Endothelial cell (in vitro differentiated cells): ENCODE measurements at regions not wholly inside any gene's neighbourhood (a gene's known extent, or its start where the extent isn't known, plus 50 kb on each side); places are given as distances from the start of the nearest gene placed in this dataset.
A peak's percentile ranks its signal among the peaks of the same experiment; 100 is the strongest.

Source experiments
- DNase-seq: peaks from one replicate; pipeline ENCODE4 v3.0.0; 2021; ENCODE audit warnings: low spot score
- H3K27ac Mint-ChIP-seq: one replicate; pipeline ENCODE4 v1.8.0; 2021; ENCODE audit warnings: mixed read lengths, inconsistent platforms; ENCODE audit not compliant: unreplicated experiment
- H3K27me3 Mint-ChIP-seq: one replicate; pipeline ENCODE4 v1.8.0; 2021; ENCODE audit warnings: mild to moderate bottlenecking, moderate library complexity, mixed read lengths, inconsistent platforms; ENCODE audit not compliant: unreplicated experiment
- H3K36me3 Mint-ChIP-seq: one replicate; pipeline ENCODE4 v1.8.0; 2021; ENCODE audit warnings: mild to moderate bottlenecking, low read depth, mixed read lengths, inconsistent platforms; ENCODE audit not compliant: unreplicated experiment
- H3K4me1 Mint-ChIP-seq: one replicate; pipeline ENCODE4 v1.8.0; 2021; ENCODE audit warnings: mild to moderate bottlenecking, mixed read lengths, inconsistent platforms; ENCODE audit not compliant: unreplicated experiment
- H3K4me3 Mint-ChIP-seq: one replicate; pipeline ENCODE4 v1.8.0; 2021; ENCODE audit warnings: mild to moderate bottlenecking, mixed read lengths, inconsistent platforms; ENCODE audit not compliant: unreplicated experiment
- H3K9me3 Mint-ChIP-seq: one replicate; pipeline ENCODE4 v1.8.0; 2021; ENCODE audit warnings: mixed read lengths, inconsistent platforms; ENCODE audit not compliant: unreplicated experiment
- TF ChIP-seq, protein P1 (sequence below): fragments of 200-600 bp; sonication (generic); IDR thresholded peaks from one replicate; pipeline ENCODE4 v1.5.0; 2021; ENCODE audit warnings: antibody characterized with exemption; ENCODE audit not compliant: unreplicated experiment

DNA sequence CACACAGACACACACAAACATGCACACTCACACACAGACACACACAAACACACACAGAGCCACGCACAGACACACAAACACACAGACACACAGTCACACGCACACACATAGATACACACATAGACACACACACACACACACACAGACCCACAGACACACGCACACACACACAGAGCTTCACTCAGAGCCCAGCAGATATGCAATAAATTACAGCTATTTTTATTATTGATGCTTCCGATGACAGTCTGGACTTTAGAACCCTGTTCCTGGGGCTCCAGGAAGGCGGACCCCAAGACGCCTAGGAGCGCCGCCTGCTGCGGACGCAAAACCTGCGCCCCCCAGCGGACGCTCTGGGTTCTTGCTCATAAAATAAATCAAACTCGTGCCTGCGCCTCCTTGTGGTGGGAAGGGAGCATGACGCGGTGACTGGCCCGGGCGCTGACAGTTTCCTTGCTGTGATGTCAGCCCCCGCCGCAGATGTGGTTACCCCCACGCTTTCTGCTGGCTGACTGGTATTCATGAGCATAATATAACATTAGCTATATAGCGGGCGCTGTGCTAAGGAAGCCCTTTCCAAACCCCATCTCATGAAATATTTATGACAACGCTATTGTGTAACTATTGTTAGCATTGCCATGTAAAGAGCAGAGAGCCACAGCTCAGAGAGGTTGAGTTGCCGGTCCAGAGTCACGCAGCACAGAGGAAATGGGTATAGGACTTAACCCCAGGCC, 64.4 kb upstream of the TM9SF2 start:
- Mint-ChIP-seq H3K36me3 (no peaks in the 10 kb centered on the region), H3K4me1 (peaks cover 18% of the 10 kb centered on the region), H3K4me3 (peak overlapping the region; percentile 61), H3K27ac (peak overlapping the region; percentile 2), H3K27me3 (peaks cover 3% of the 10 kb centered on the region), H3K9me3 (no peaks in the 10 kb centered on the region)
- DNase-seq: peak; percentile 88
- TF ChIP-seq, protein P1, sequence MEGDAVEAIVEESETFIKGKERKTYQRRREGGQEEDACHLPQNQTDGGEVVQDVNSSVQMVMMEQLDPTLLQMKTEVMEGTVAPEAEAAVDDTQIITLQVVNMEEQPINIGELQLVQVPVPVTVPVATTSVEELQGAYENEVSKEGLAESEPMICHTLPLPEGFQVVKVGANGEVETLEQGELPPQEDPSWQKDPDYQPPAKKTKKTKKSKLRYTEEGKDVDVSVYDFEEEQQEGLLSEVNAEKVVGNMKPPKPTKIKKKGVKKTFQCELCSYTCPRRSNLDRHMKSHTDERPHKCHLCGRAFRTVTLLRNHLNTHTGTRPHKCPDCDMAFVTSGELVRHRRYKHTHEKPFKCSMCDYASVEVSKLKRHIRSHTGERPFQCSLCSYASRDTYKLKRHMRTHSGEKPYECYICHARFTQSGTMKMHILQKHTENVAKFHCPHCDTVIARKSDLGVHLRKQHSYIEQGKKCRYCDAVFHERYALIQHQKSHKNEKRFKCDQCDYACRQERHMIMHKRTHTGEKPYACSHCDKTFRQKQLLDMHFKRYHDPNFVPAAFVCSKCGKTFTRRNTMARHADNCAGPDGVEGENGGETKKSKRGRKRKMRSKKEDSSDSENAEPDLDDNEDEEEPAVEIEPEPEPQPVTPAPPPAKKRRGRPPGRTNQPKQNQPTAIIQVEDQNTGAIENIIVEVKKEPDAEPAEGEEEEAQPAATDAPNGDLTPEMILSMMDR: peak; percentile 100

DNA sequence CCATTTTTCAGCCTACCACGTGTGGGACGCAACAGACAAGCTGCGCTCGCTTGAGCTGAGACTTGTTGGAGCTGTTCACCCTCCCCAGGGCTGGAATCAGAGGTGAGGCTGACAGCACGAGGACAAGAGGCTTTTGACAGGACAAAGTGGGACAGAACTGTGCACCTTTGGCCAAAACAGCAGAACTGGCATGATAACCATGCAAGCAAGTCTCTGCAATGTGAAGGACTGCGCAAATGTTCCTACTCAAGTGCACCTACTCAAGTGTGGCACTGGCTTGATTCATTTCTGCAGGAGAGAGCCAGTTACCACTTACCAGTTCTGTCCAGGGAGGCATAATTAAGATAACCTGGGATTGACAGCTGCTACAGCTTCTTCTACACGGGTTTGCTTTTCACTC, 62.2 kb upstream of the TM9SF2 start:
- Mint-ChIP-seq H3K27ac (no peak overlapping the region), H3K4me1 (peaks cover 7% of the 10 kb centered on the region), H3K36me3 (no peaks in the 10 kb centered on the region), H3K4me3 (no peak overlapping the region), H3K9me3 (no peaks in the 10 kb centered on the region), H3K27me3 (peaks cover 3% of the 10 kb centered on the region)
- DNase-seq: no peak
- TF ChIP-seq, protein P1: no peak

DNA sequence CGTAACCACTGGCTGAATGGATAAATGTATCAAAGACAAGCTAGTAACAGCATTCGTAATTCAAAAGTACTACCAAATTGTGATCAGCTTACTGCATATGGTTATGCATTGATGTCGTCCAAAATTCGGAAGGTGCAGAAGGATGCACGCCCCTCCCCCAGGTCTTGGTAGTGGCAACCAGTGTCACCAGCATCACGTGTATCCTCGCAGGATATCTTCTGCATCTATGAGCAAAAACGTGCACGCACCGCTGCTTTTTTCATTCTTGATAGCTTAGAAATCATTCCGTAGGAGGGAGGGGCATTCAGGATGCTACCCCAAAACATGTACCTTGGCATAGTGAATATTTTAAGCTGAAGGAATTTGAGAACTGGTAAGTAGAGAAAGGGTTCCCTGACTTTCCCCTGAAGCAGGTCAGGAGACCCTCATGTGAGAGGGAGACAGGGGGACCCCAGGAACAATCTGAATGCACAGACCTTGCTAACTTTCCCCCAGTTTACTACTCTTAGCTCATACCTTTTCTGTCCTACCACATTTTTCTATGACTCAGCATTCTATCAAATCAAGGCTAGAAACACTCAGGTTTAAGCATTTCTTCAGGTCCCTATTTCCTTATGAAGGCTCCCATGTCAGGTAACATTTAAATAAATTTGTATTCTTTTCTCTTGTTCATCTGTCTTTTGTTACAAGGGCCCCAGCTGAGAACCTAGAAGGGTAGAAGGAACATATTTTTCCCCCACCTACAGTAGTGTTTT, 61.2 kb upstream of the TM9SF2 start:
- Mint-ChIP-seq H3K36me3 (no peaks in the 10 kb centered on the region), H3K27me3 (peaks cover 3% of the 10 kb centered on the region), H3K4me1 (peaks cover 7% of the 10 kb centered on the region), H3K4me3 (no peak overlapping the region), H3K9me3 (no peaks in the 10 kb centered on the region), H3K27ac (no peak overlapping the region)
- TF ChIP-seq, protein P1: no peak
- no peak for DNase-seq

DNA sequence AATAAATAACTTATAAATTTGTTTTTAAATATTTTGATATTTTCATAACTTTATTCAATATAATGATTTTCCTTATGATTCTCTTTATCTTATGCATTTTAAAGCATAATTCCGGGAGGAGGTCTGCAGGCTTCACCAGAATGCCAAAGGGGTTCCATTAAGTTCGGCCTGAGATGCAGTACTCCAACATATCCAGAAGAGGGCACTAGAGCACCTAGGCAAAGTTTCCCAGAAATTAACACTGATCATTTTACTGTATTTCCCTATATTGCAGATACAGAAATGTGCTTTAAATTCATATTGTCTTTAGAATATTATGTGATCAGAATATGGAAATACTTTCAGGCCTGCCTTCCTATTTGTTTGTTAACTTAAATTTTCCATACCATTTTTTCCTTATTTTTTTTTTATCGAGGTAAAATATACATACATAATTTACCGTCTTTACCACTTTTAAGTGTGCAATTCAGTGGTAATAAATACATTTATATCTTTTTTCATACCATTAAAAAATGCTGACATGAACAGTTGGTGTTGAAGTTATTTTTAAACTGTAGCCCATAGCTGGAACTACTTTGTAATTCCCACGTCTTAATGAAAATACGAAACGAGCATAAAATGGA, 58.9 kb upstream of the TM9SF2 start:
- TF ChIP-seq, protein P1: peak; percentile 98
- no peak overlapping the region for H3K27ac Mint-ChIP-seq
- H3K27me3 Mint-ChIP-seq: peaks cover 2% of the 10 kb centered on the region
- H3K9me3 Mint-ChIP-seq: no peaks in the 10 kb centered on the region
- peaks cover 3% of the 10 kb centered on the region for H3K4me1 Mint-ChIP-seq
- peak; percentile 42 for DNase-seq
- no peak overlapping the region for H3K4me3 Mint-ChIP-seq
- no peaks in the 10 kb centered on the region for H3K36me3 Mint-ChIP-seq
